Activated CD8-positive, alpha-beta memory T cell treated with anti-CD3 and anti-CD28 coated beads, Interleukin-2, amount 10 ng/mL, durations not matched to agents 7 days and 5 days (primary cell): ENCODE measurements at regions not wholly inside any gene's neighbourhood (a gene's known extent, or its start where the extent isn't known, plus 50 kb on each side); places are given as distances from the start of the nearest gene placed in this dataset.

Experiments used
- ATAC-seq: fragments of 150-1000 bp; cut with Tn5 transposase; one replicate; pipeline ENCODE4 v1.10.0; 2021; ENCODE audit warnings: moderate library complexity
- CTCF ChIA-PET: fragments of 350-600 bp; sonication (Branson Sonifier 250); formaldehyde crosslinking; loops from one replicate; lab custom pipeline; 2021; ENCODE audit warnings: antibody characterized with exemption; lab: Charles Lee
- DNase-seq: peaks from one replicate; pipeline ENCODE4 v3.0.0-alpha.2; 2020
- H3K27ac Mint-ChIP-seq: one replicate; pipeline ENCODE4 v1.8.0; 2021; ENCODE audit warnings: mild to moderate bottlenecking, mixed read lengths
- H3K27me3 Mint-ChIP-seq: one replicate; pipeline ENCODE4 v1.8.0; 2021; ENCODE audit warnings: mixed read lengths
- H3K36me3 Mint-ChIP-seq: one replicate; pipeline ENCODE4 v1.8.0; 2021; ENCODE audit warnings: mild to moderate bottlenecking, mixed read lengths
- H3K4me1 Mint-ChIP-seq: one replicate; pipeline ENCODE4 v1.8.0; 2021; ENCODE audit warnings: mixed read lengths
- H3K4me3 Mint-ChIP-seq: one replicate; pipeline ENCODE4 v1.8.0; 2021; ENCODE audit warnings: mild to moderate bottlenecking, moderate library complexity, mixed read lengths
- H3K9me3 Mint-ChIP-seq: one replicate; pipeline ENCODE4 v1.8.0; 2022; ENCODE audit warnings: low read depth, mixed read lengths

DNA sequence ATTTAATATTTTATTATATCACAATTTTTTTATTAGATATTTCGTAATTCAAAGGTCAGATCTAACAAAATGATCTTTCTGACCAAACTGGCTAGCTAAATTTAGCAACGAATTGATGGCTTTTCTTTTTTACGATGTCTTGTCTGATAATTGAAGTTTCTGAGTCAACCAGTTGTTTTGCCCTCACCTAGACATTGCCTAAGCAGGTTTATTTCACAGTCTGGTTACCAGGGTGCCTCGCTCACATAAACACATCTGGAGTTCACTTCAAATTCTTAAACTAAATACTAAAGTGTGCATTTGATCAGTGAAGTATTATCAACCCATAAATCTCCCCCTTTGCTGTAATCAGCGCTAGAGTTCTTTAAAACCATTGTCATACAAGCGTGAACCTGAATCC is 448.3 kb downstream of the TLE4 start:
- Mint-ChIP-seq H3K9me3 (no peaks in the 10 kb centered on the region), H3K36me3 (no peaks in the 10 kb centered on the region), H3K4me1 (no peaks in the 10 kb centered on the region), H3K4me3 (no peak overlapping the region), H3K27ac (no peak overlapping the region), H3K27me3 (no peaks in the 10 kb centered on the region)
- CTCF ChIA-PET = no interaction called here
- DNase-seq = no peak
- ATAC-seq = no peak

DNA sequence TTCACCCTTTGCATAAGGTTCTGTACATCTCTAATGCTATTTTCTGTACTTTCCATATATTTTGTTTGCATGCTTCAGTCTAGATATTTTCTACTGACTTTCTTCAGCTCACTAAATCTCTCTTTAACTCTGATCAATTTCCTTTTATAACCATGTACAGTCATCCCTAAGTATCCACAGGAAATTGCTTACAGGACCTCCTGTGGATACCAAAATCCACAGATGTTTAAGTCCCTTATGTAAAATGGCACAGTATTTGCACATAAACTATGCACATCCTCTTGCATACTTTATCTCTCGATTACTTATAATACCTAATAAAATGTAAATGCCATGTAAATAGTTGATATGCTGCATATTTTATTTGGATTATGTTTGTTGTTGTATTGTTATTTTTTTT is 442.1 kb downstream of the TLE4 start:
- Mint-ChIP-seq H3K4me1 (no peaks in the 10 kb centered on the region), H3K27ac (no peak overlapping the region), H3K27me3 (peaks cover 4% of the 10 kb centered on the region), H3K9me3 (peaks cover 2% of the 10 kb centered on the region), H3K36me3 (no peaks in the 10 kb centered on the region), H3K4me3 (no peak overlapping the region)
- CTCF ChIA-PET = no interaction called here
- DNase-seq = no peak
- no peak for ATAC-seq

DNA sequence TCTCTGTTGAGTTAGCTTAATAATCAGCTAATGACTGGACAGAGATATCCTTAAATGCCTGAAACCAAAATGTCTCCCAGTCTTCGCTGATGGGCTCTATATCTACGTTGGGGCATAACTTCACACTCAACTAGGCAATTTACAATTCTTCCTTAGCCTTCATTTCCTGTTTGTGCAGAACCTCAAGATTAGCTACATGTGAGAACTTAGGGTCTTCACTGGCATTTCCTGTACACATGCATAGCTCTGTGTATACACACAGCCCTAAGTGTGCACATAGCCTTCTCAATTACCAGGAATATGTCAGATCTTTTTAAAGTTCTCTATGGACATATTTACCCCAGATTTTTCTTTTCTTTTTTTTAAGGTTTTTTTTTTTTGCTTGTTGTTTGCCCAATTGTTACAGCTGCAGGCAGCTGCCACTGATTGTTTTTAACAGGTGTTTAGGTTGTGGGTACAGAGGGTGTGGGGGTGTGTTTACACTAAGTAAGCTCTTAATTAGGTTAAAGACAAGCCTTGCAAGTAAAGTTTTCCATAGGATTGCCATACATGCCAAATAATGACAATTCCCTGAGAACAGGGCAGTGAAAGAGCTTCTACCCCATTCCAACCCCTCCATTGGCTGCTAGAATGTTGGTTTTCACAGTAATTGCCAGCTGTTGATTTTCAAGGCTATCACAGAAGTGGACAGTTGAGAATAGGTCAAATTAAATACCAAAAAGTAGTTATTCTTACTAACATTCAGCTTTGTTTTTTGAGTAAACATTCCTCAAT is 441.0 kb downstream of the TLE4 start:
- ATAC-seq (no peak), DNase-seq (no peak)
- H3K36me3 Mint-ChIP-seq = no peaks in the 10 kb centered on the region
- no peaks in the 10 kb centered on the region for H3K4me1 Mint-ChIP-seq
- H3K27ac Mint-ChIP-seq = no peak overlapping the region
- peaks cover 4% of the 10 kb centered on the region for H3K27me3 Mint-ChIP-seq
- H3K4me3 Mint-ChIP-seq = no peak overlapping the region
- peaks cover 2% of the 10 kb centered on the region for H3K9me3 Mint-ChIP-seq
- CTCF ChIA-PET = no interaction called here

DNA sequence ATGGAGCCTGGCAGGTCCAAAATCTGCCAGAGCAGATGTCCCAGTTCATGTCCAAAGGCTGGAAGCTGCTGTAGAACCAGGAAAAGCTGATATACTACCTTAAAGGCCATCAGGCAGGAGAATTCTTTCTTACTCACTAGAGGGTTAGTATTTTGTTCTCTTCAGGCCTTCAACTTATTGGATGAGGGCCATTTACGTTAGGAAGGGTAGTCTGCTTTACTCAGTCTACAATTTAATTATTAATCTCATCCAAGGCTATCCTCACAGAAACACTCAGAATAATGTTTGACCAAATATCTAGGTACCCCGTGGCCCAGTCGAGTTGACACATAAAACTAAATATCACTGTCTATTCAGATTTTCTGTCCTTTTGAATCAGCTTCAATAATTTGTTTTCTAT is 437.4 kb downstream of the TLE4 start:
- Mint-ChIP-seq H3K9me3 (peaks cover 2% of the 10 kb centered on the region), H3K36me3 (no peaks in the 10 kb centered on the region), H3K27me3 (peaks cover 4% of the 10 kb centered on the region), H3K4me1 (no peaks in the 10 kb centered on the region), H3K27ac (no peak overlapping the region), H3K4me3 (no peak overlapping the region)
- DNase-seq (no peak), ATAC-seq (no peak)
- CTCF ChIA-PET = no interaction called here

- DNase-seq (no peak), ATAC-seq (no peak)
- H3K4me1 Mint-ChIP-seq = no peaks in the 10 kb centered on the region
- CTCF ChIA-PET = no interaction called here
- no peak overlapping the region for H3K4me3 Mint-ChIP-seq
- H3K27ac Mint-ChIP-seq = no peak overlapping the region
- H3K27me3 Mint-ChIP-seq = no peaks in the 10 kb centered on the region
- no peaks in the 10 kb centered on the region for H3K36me3 Mint-ChIP-seq
- H3K9me3 Mint-ChIP-seq = no peaks in the 10 kb centered on the region
Measured at GRCh38 chr9:80004714-80005113, 432.9 kb downstream of the TLE4 start.

GRCh38 chr9:79990536-79990935 is 418.8 kb downstream of the TLE4 start:
- CTCF ChIA-PET = no interaction called here
- Mint-ChIP-seq H3K4me3 (no peak overlapping the region), H3K4me1 (no peaks in the 10 kb centered on the region)

GRCh38 chr9:79989079-79989478 is 417.3 kb downstream of the TLE4 start:
- H3K36me3 Mint-ChIP-seq = no peaks in the 10 kb centered on the region
- no peak overlapping the region for H3K4me3 Mint-ChIP-seq
- ATAC-seq (no peak), DNase-seq (no peak)
- CTCF ChIA-PET = no interaction called here
- H3K27me3 Mint-ChIP-seq = no peaks in the 10 kb centered on the region
- no peaks in the 10 kb centered on the region for H3K4me1 Mint-ChIP-seq
- H3K9me3 Mint-ChIP-seq = no peaks in the 10 kb centered on the region
- no peak overlapping the region for H3K27ac Mint-ChIP-seq

More at GRCh38 chr9:79990536-79990935, 418.8 kb downstream of the TLE4 start:
- no peaks in the 10 kb centered on the region for H3K27me3 Mint-ChIP-seq
- H3K27ac Mint-ChIP-seq = no peak overlapping the region
- DNase-seq (no peak), ATAC-seq (no peak)
- no peaks in the 10 kb centered on the region for H3K9me3 Mint-ChIP-seq
- H3K36me3 Mint-ChIP-seq = no peaks in the 10 kb centered on the region

GRCh38 chr9:79988126-79988525 is 416.4 kb downstream of the TLE4 start:
- Mint-ChIP-seq H3K27ac (no peak overlapping the region), H3K9me3 (no peaks in the 10 kb centered on the region), H3K36me3 (no peaks in the 10 kb centered on the region), H3K27me3 (no peaks in the 10 kb centered on the region), H3K4me3 (no peak overlapping the region), H3K4me1 (no peaks in the 10 kb centered on the region)
- CTCF ChIA-PET = no interaction called here
- ATAC-seq (no peak), DNase-seq (no peak)

GRCh38 chr9:79986437-79986836 is 414.7 kb downstream of the TLE4 start:
- Mint-ChIP-seq H3K4me1 (no peaks in the 10 kb centered on the region), H3K9me3 (no peaks in the 10 kb centered on the region), H3K4me3 (no peak overlapping the region), H3K27ac (no peak overlapping the region), H3K27me3 (no peaks in the 10 kb centered on the region), H3K36me3 (no peaks in the 10 kb centered on the region)
- DNase-seq = no peak
- CTCF ChIA-PET = no interaction called here
- ATAC-seq = no peak

DNA sequence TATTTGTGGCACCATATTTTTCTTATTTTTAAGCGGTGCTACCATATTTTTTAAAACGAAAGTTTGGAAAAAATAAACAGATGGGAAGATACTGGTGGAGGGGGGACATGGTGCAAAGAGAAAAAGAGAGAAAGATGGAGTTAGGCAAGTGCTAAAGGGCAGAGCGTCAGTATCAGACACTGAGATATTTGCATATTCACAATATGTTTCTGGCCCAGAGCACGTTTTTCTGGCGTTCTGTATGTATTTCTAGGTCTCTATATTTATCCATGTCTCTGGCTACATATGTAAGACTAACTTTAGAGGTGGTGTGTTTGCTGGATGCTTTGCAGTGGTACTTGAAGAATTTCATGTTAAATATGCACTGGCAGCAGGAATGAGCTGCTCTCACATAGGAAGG is 414.0 kb downstream of the TLE4 start:
- Mint-ChIP-seq H3K4me1 (no peaks in the 10 kb centered on the region), H3K27me3 (no peaks in the 10 kb centered on the region)

GRCh38 chr9:79985264-79985663 is 413.5 kb downstream of the TLE4 start:
- Mint-ChIP-seq H3K9me3 (no peaks in the 10 kb centered on the region), H3K4me1 (no peaks in the 10 kb centered on the region), H3K4me3 (no peak overlapping the region), H3K36me3 (no peaks in the 10 kb centered on the region), H3K27me3 (peaks cover 3% of the 10 kb centered on the region), H3K27ac (no peak overlapping the region)
- ATAC-seq (no peak), DNase-seq (no peak)
- CTCF ChIA-PET = no interaction called here

More for the DNA sequence above, 414.0 kb downstream of the TLE4 start:
- ATAC-seq (no peak), DNase-seq (no peak)
- Mint-ChIP-seq H3K36me3 (no peaks in the 10 kb centered on the region), H3K9me3 (no peaks in the 10 kb centered on the region), H3K4me3 (no peak overlapping the region), H3K27ac (no peak overlapping the region)
- CTCF ChIA-PET = no interaction called here

DNA sequence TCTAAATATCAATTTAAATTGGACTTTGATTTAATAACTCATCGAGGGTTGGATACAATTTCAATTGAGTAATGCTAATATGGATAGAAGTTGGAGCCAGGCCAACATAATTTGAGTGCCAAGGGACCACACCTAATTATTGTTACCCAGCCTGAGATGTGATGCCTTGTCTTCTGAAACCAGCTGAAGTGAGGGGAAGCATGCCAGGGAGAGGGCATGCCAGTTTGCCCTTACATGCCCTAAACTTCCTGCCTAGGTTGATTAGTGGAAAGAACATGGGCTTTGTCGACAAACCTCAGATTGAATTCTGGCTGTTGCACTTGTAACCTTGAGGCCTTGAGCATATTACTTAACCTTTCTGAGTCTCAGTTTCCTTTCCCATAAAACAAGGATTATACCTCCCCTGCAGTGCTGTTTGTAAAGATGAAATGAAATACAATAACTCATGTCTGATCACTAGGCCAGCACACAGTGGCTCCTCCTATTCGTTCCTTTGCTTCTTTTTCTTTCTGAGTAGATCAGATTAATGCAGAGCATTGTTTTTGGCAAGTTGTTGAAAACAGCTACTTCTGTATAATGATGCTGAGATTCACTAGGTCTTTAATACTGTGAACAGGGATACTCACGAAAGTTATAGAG is 412.8 kb downstream of the TLE4 start:
- no peak for DNase-seq
- CTCF ChIA-PET = no interaction called here
- Mint-ChIP-seq H3K9me3 (no peaks in the 10 kb centered on the region), H3K4me3 (no peak overlapping the region), H3K4me1 (no peaks in the 10 kb centered on the region), H3K36me3 (no peaks in the 10 kb centered on the region), H3K27me3 (peaks cover 3% of the 10 kb centered on the region), H3K27ac (no peak overlapping the region)
- ATAC-seq = no peak

DNA sequence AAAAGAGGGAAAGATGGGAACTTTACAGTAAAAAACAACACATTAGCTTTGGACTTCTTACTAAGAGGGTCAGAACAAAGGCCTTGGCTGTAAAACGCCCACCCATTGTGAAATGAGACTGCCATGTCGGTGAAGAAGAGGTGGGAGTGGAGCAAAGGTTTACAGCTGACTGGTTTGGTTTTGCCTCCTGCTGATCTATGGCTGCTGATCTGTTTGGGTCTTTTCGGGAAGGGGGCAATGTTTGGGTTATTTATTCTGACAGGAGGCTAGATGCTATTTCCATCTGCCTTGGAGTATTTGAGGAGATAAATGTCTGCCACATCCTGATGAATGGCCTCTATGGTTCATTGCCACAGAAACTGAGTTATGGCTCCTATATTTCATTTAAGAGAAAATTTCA is 408.7 kb downstream of the TLE4 start:
- DNase-seq = no peak
- no peaks in the 10 kb centered on the region for H3K4me1 Mint-ChIP-seq
- no peak for ATAC-seq

DNA sequence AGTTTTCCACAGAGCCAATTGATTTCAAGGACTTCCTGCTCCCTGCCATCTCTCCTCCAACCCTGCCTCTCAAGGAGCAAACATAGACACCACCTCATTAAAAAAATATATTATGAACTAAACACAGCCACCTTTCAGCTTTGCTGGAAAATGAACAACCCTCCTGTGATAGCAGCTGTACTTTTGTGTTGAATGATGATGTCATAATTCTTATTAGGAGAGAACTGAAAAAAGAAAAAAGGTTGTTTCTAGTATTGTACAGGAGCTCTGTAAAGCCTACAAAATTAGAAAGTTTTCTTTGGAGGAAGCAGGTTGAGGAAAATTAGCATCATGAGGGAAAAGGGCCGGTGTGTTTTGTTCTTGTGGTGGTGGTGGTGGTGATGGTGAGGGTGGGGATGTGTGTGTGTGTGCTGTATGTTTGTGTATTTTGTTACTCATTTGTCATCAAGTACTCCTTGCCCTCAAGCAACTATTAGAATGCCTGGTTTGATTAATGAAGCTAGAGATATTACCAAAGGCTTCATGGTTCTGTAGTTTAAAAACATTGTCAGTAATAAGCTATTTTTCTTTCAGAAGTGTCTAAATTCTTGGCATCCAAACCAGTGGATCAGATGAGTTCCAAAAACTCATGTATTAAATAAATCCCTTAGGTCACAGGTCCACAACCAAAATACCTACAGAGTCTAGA is 405.9 kb downstream of the TLE4 start:
- H3K9me3 Mint-ChIP-seq = no peaks in the 10 kb centered on the region
- ATAC-seq (no peak), DNase-seq (no peak)
- H3K27me3 Mint-ChIP-seq = peaks cover 18% of the 10 kb centered on the region
- H3K4me1 Mint-ChIP-seq = no peaks in the 10 kb centered on the region
- H3K27ac Mint-ChIP-seq = no peak overlapping the region
- H3K36me3 Mint-ChIP-seq = no peaks in the 10 kb centered on the region
- no peak overlapping the region for H3K4me3 Mint-ChIP-seq
- CTCF ChIA-PET = interaction anchor here (0.7 kb wide), 1 partner anchor 64 kb away, joined by 3 read pairs; no protein-coding TSS in a partner anchor

More for the DNA sequence above, 408.7 kb downstream of the TLE4 start:
- CTCF ChIA-PET = no interaction called here
- Mint-ChIP-seq H3K27me3 (peaks cover 16% of the 10 kb centered on the region), H3K36me3 (no peaks in the 10 kb centered on the region), H3K27ac (no peak overlapping the region), H3K4me3 (no peak overlapping the region), H3K9me3 (no peaks in the 10 kb centered on the region)
